UCSD-AML1 (cell line): ENCODE measurements at regions not wholly inside any gene's neighbourhood (a gene's known extent, or its start where the extent isn't known, plus 50 kb on each side); places are given as distances from the start of the nearest gene placed in this dataset.

Experiments
- DNase-seq: peaks from one replicate; lab custom pipeline; 2025; ENCODE audit not compliant: unreplicated experiment; lab: John Stamatoyannopoulos, UW

- DNase-seq: no peak
Observed at GRCh38 chr10:118181021-118181420, 134.3 kb upstream of the RAB11FIP2 start.

GRCh38 chr10:118175148-118175547 is 128.4 kb upstream of the RAB11FIP2 start:
- DNase-seq: no peak

DNA sequence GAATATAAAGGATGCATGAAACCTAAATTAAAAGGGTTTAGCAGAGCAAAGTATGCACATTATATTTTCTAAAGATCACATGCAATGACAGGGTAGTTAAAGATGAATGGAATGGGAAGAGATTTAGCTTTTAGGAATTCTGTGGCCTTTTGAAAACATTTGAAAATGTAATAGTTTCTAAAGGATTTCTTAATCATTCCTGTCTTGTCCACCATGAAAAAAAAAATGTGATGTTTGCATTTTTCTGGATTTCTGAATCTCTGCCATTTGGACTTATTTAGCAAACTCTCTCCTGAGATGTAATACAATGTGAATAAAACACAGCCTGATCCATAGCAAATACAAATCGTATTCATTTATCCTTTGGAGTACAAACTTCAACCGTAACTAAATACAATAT is 126.6 kb upstream of the RAB11FIP2 start:
- no peak for DNase-seq

DNA sequence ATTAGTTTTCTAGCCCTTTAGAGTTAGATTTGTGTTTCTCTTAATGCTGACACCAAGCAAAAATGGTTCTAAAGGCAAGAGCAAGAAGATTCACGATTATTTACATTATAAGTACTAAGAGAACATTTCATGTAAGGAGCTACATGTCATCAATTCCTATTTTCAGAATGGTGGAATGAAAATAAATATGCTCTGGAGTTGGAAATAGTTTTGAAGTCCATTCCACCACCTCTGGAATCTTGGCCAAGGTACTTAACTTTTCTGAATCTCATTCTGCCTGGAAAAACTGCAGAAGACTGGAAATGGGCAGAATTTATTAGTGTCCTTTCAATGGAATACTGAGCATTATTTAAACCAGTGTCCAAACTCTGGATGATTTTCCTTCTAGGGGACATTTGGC is 125.1 kb upstream of the RAB11FIP2 start:
- DNase-seq: no peak

DNA sequence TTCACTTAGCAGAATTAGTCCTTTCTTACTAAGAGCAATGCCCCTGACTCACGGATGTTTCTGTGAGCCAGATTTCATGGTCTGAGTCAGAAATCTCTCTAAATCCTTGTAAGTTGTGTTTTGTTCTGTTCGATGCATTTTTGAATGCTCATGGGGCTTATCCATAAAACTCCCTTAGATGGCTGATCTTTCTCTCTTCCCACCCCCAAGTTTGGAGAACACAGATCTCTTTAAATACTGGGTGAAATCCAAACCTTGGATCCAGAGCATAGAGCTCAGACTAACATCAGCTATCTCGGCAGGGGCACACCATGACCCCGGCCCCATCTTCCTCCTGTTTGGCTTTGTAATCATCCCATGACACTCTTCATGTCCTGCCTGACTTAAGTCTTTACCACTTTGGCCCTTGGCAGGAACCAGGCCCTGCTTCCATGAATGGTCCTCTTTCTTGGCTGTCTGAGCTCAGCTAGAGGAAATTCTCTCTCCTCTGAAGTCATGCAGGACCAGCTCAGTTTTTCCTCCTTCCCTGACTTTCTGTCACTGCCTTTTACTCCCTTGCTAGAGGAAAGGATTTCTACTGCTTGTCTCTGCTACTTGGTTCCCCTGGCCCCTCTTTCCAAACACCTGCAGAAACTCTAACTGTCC is 120.4 kb upstream of the RAB11FIP2 start:
- DNase-seq: no peak

DNA sequence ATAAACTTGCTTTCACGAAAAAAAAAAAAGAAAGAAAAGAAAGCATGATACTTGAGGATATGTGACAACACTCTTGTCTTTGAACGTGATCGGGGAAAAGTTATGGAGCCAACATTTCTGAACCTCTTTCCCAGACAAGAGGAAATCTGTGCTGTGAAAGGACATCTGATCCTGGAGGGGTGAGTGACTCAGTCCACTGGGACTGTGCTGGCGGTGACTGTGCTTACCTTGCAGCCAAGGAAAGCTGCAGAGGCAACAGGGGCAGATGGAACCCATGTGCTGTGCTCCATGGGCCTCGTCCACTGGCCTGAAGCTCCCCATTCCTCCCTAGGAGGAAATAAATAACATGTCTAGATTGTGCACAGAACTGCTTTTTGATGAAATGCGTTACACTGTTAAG is 116.5 kb upstream of the RAB11FIP2 start:
- DNase-seq: no peak

GRCh38 chr10:118161461-118162246 is 114.9 kb upstream of the RAB11FIP2 start:
- no peak for DNase-seq

GRCh38 chr10:118153287-118153686 is 106.5 kb upstream of the RAB11FIP2 start:
- no peak for DNase-seq

DNA sequence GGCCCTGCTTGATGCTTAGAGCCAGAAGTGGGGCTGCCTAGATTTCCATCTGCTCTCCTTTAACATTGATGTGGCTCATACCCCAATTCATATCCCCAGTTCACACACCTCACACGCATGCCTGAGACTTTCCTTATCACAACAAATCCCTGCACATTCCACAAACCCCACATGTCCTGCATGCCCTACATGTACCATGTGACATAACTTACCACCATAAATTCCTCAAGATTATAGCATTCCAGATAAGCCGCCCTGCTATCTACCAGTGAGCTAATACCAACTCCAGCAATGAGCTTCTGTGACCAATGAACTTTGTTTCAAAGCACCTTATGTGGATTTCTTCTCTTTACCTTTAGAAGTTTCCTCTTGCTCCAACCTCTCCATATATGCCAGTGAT is 104.7 kb upstream of the RAB11FIP2 start:
- no peak for DNase-seq

GRCh38 chr10:118148247-118148646 is 101.5 kb upstream of the RAB11FIP2 start:
- no peak for DNase-seq

DNA sequence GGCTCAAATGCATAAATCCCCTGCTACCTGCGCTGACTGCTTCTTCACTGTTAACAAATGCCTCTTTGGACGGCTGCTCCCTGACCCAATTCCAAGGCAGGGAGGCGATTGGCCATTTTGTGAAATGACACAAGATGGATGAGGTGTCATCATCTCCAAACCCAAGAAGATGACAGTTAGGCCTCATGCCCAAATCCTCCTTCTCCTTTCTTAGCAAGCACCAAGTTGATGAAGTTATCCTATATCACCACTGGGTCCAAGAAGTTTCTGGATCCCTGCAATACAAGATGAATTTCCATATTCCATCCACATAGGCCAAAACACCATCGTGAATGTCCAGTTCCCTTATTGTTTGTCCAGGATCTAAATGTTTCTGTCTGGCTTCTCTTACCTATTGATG is 98.5 kb upstream of the RAB11FIP2 start:
- no peak for DNase-seq

DNA sequence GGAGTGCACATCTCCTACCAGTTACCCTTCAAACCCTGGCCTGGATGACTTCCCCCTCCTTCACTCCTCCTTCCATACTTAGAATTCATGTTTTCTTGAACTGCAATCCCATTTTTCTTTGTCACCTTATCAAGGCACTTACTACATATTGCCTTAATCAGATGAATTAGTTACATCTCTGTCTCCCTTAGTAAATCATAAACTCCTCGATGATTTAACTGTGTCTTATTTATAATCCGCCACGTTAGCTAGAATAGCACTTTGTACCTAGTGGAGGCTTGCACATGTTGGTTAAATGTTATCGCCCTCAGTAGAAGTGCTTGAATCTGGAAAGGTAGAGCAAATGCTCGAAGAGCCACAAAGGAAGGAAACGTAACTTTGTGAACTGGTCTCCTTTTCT is 94.7 kb upstream of the RAB11FIP2 start:
- no peak for DNase-seq

DNA sequence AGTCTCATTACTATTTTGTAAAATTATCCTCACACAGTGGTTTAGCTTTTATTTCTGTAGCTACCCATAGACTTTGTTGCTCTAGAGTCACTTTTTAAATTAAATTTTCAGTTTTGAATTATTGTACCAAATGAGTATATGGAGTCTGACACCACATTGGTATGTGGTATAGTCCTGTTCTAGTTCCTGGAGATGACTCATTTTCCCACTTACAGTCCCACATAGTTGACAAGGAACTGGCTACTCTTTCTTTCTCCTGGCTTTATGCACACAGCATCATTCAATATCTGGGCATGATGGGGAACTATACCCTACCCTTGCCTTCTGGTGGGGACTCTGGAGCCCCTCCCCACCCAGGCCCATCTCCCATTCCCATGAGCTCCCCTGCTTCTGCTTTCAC is 92.6 kb upstream of the RAB11FIP2 start:
- no peak for DNase-seq

GRCh38 chr10:118128675-118129074 is 81.9 kb upstream of the RAB11FIP2 start:
- no peak for DNase-seq

- DNase-seq: no peak
Observed at GRCh38 chr10:118118716-118119115, 72.0 kb upstream of the RAB11FIP2 start.

- DNase-seq: no peak
Observed at GRCh38 chr10:118116715-118117449, 70.1 kb upstream of the RAB11FIP2 start.

- DNase-seq: no peak
Observed at GRCh38 chr10:118116362-118116714, 69.6 kb upstream of the RAB11FIP2 start.

DNA sequence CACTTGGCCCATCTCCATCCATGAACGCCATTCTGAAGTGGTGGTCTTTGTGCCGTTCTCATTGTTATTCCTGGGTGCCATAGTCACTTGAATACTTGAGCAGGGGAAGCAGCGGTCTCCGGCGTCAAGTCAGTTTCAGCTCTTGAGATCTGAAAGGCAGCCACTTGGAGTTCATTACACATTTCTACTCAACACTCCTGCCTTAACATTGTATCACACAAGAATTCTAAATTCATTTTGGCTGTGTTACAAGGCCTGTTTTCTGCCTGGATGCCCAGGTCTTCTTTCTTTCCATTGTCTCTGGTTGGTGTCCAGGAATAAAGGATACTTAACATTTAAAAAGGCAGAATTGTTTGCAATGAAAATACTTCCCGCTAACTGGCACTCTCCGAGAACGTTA is 69.0 kb upstream of the RAB11FIP2 start:
- DNase-seq: no peak

DNA sequence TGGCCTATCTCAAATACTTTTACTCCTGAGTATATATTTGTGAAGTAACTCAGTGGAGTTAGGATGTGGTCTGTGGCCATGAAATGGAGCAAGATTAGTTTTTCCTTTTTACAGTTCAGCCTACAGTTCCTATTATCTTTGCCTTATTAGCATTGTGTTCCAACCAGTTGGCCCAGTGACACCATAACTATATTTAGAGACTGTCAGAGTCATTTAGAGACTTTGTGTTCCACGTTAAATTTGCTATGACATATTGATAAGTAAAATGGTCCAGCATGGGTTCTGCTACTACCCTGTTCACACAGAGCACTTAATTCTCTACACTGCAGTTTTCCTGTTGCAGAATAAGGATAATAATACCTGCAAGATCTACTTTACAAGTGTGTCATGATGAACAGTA is 68.3 kb upstream of the RAB11FIP2 start:
- DNase-seq: no peak

- no peak for DNase-seq
Observed at GRCh38 chr10:118112543-118113125, 65.9 kb upstream of the RAB11FIP2 start.

- DNase-seq: no peak
Observed at GRCh38 chr10:118110750-118111149, 64.0 kb upstream of the RAB11FIP2 start.
